SHP77 (cell line): ENCODE measurements at regions not wholly inside any gene's neighbourhood (a gene's known extent, or its start where the extent isn't known, plus 50 kb on each side); places are given as distances from the start of the nearest gene placed in this dataset.
"Not testable (repeated sequence)": the region's sequence is repeated elsewhere in the genome, so short reads cannot be mapped to it uniquely, and the experiment has no call there.

Experiments
- DNase-seq, 2 experiments: peaks; one replicate each; lab custom pipeline; 2025; lab: John Stamatoyannopoulos, UW

GRCh38 chr15:35208353-35208752, 123.3 kb upstream of the NANOGP8 start:
- DNase-seq, result no peak

DNA sequence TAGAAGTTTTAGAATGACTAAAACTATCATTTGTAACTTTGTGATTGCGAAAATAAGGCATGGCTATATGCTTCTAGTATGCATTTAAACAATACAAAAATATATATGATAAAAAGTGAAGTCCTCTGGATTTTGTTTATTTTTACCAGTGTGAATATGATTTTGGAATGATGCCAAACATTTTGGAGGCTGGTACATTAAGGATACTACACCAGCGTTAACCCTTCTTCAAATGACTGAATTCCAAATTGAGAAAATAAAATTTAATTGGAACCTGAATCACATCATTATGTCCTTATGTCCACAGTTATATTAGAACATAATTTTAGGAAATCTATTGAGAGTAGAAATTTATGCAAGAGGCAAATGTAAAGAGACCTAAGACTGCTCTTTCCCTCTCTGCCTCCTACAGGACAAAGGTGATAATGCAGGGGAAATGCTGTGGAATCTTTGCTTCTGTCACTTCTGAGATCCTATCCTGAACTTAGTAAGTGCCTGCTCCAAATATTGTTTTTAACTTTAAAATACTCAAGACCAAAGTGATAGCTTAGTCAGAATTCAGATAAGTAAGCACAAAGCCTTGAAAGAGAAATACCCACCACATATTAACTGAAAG, 121.1 kb upstream of the NANOGP8 start:
- DNase-seq, result no peak

- no peak for DNase-seq
These were observed 113.1 kb upstream of the NANOGP8 start for GRCh38 chr15:35198197-35198596.

GRCh38 chr15:35197754-35198153, 112.7 kb upstream of the NANOGP8 start:
- DNase-seq, result no peak

- no peak for DNase-seq
These were observed 112.2 kb upstream of the NANOGP8 start for GRCh38 chr15:35197306-35197705.

GRCh38 chr15:35196273-35196672, 111.2 kb upstream of the NANOGP8 start:
- DNase-seq, result no peak

DNA sequence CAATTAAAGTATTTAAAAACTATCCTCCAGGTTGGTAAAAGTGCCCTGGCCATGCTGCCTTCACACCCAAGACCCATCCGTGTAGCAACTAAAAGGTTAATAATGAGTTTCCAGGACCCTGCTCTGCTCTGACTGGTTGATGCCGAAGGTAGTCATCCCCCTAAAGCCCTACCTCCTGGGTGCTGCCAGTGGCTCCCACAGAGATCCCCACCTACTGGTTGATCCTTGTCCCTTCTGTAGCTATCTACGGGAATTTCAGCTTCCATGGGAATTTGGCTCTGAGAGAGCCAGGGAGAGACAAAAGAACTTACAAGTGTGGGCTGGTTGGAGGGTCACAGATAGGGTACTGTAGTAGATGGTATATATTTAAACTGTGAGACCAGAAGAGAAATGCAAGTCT, 110.6 kb upstream of the NANOGP8 start:
- no peak for DNase-seq

- no peak for DNase-seq
These were observed 109.9 kb upstream of the NANOGP8 start for GRCh38 chr15:35195031-35195430.

GRCh38 chr15:35194296-35194695, 109.2 kb upstream of the NANOGP8 start:
- DNase-seq, result no peak

DNA sequence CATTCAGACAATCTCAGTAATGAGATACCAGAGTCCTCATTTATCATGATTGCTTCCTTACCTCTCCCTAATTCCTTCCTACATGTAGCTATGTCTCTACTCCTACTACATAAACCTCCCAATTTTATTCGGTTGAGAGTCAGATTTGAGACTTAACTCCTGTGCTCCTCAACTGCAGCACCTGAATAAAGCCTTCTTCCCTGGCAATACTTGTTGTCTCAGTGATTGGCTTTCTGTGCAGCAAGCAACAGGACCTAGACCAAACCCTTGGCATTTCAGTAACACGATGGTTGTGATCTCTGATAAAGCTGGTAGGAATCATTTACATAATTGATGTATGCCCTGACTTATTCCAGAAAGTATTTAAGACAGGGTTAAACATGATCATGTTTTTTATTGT, 106.7 kb upstream of the NANOGP8 start:
- DNase-seq, result no peak

GRCh38 chr15:35186346-35186745, 101.3 kb upstream of the NANOGP8 start:
- no peak for DNase-seq

DNA sequence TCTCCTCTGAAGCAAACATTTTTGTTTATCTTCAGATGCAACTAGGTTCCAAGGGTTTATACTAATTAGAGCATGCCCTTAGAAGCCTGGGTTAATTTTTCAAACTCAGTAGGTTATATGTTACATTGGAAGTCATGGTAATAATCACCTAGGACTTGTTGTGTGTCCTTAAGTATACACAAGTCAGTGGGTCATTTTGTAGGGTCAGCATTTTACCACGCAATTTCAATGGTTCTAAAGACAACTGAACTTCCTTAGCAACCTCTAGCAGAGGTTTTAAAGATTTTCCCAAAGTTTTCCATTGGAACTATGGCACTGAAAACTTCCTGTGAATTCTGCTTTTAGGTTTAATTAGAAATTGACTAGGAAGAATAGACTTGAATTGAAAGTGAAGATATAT, 99.6 kb upstream of the NANOGP8 start:
- no peak for DNase-seq

DNA sequence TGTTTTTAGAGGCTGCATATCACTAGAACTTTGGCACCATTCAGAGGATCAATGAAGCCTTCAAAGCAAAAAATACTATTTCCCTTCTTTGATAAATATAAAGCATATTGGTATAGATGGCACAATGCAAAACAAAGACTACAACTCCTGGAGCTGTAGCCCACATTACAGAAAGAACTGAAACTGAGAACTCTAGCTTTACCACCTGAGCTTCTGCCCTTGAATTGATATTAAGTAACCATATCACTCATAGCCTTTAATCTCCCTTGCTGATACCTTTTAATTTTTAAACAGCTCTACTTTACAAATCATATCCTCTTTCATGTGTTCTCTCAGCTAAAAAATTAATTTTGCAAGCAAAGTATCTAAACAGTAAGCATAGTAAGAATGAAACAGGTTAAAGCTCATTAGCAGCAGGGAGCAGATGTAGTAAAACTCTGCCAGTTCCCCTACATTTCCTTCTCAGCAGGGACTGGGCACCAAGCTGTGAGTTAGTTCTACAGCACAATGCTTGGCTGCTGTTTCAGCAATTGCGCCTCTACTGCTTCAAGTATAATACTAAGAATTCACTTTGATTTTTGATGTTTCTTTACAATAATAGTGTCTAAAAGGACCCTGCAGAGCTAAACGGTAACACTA, 97.9 kb upstream of the NANOGP8 start:
- DNase-seq, result no peak

GRCh38 chr15:35181538-35181937, 96.4 kb upstream of the NANOGP8 start:
- DNase-seq, result no peak

DNA sequence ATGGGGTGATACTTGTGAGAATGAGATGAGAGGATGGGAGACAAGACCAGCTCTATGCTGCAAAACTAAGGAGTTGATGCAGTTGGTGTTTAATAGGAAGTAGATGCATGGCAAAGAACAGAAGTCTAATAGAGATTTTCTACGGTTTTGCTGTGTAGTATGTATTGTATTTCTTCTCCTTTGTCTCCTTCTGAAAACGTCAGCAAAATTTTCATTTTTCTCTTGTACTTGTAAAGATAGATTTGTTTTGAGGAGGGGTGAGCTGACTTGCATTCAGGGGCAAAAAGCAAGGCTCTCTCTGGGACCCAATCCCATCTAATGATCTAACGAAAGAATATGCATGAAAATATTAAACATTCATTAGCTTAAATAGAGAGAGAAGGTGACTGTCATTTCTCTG, 94.6 kb upstream of the NANOGP8 start:
- no peak for DNase-seq

DNA sequence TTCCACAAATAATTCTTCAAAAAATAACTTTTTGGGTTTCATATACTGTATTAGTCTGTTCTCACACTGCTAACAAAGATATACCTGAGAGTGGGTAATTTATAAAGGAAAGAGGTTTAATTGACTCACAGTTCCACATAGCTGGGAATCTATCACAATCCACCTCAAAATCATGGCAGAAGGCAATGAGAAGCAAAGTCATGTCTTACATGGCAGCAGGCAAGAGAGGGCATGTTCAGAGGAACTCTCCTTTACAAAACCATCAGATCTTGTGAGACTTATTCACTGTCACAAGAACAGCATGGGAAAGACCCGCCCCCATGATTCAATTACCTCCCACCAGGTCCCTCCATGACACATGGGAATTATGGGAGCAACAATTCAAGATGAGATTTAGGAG, 93.1 kb upstream of the NANOGP8 start:
- DNase-seq, result not testable (repeated sequence)

DNA sequence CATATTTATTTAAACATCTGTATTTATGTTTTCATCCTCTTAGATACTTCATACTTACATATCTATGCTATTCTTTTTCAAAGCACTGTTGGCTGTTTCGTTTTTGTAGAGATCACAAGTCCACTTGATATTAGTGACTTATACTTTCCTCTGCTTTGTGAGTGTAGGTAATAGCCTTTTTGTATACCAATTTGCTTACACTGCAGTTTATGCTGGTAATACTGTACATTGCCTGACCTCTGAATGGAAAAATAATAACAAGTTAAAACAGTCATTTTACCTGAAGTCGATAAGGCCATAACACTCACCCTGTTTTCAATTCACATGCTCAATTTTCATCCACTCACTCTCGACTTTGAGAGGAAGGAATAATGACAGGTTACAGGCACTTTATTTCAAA, 89.9 kb upstream of the NANOGP8 start:
- no peak for DNase-seq

DNA sequence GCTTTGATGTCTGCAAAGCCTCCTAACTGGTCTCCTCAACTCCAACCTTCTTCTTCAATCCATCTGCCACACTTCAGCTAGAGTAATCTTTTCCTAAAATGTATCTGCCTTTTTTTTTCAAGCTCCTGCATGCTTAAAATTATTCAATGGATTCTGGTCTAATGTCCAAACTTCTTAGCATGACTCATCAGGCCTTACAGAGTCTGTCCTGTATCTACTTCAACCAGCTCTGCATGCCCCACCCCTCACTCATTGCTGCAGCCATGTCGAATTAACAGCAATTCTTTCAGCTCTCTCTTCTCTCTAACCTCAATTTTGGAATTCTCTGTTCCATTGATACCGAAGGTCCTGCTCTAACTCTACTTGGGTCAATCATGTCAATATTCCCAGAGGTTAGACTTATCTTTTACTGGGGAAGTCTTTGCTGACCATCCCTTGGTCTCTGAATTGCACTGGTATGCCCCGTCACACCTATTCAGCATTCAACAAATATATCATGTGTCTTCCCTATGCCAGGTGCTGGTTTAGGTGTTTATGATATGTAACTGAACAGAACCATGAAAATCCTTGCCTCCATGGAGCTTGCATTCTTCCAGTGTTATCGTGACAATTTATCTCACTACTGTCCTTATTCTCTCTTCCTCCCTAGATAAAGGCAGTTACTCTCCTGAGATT, 88.5 kb upstream of the NANOGP8 start:
- DNase-seq, result no peak

GRCh38 chr15:35170207-35170606, 85.1 kb upstream of the NANOGP8 start:
- no peak for DNase-seq

- DNase-seq, result no peak
These were observed 83.4 kb upstream of the NANOGP8 start for GRCh38 chr15:35168464-35168863.

DNA sequence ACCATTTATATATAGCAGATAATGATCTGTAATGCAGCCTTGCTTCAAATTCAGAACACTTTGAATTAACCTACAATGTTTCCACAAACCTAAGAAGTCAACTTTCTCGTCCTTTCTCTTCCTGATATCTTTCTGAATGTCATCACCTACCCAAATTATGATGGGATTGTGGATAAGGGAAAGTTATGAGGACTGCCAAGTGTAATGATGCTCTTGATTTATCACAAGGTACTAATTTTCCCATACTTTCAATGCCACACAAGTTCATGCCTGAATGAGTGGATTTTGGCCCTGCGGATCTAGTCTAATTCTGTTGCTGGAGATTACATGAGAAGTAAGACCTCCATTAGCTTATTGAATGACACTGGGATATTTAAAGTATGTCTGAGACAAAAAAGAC, 82.6 kb upstream of the NANOGP8 start:
- no peak for DNase-seq

- no peak for DNase-seq
These were observed 81.8 kb upstream of the NANOGP8 start for GRCh38 chr15:35166730-35167359.

GRCh38 chr15:35161694-35162093, 76.6 kb upstream of the NANOGP8 start:
- DNase-seq, result no peak
